Neural cell (in vitro differentiated cells): ENCODE measurements at regions not wholly inside any gene's neighbourhood (a gene's known extent, or its start where the extent isn't known, plus 50 kb on each side); places are given as distances from the start of the nearest gene placed in this dataset.

ENCODE experiments used
- H2AFZ ChIP-seq: fragments of 200-600, 300-800 bp; sonication (generic), shearing (Covaris generic); 2 replicates; pipeline ENCODE4 v1.6.0; 2014; ENCODE audit warnings: low read depth, mild to moderate bottlenecking, antibody characterized with exemption, low read length, moderate library complexity
- H3F3A ChIP-seq: fragments of 200-600 bp; shearing (Covaris generic); 2 replicates; pipeline ENCODE4 v1.6.1; 2016; ENCODE audit warnings: mild to moderate bottlenecking, moderate library complexity, mixed read lengths, antibody characterized with exemption, low read length; ENCODE audit not compliant: insufficient read depth, poor library complexity, severe bottlenecking
- H3K27ac ChIP-seq: fragments of 200-600, 300-800 bp; sonication (generic), shearing (Covaris generic); 2 replicates; pipeline ENCODE4 v1.5.1; 2014; ENCODE audit warnings: mild to moderate bottlenecking, low read length, moderate library complexity
- H3K27me3 ChIP-seq: fragments of 300-800, 200-600 bp; sonication (generic), shearing (Covaris generic); 2 replicates; pipeline ENCODE4 v1.6.0; 2014; ENCODE audit warnings: mild to moderate bottlenecking, low read depth, low read length, moderate library complexity; ENCODE audit not compliant: insufficient read depth
- H3K36me3 ChIP-seq: fragments of 300-800, 200-600 bp; sonication (generic), shearing (Covaris generic); 2 replicates; pipeline ENCODE4 v1.5.1; 2014; ENCODE audit warnings: mild to moderate bottlenecking, antibody characterized with exemption, low read length, moderate library complexity; ENCODE audit not compliant: insufficient read depth
- H3K4me2 ChIP-seq: fragments of 300-800, 200-600 bp; sonication (generic), shearing (Covaris generic); 2 replicates; pipeline ENCODE4 v1.6.0; 2014; ENCODE audit warnings: mild to moderate bottlenecking, low read length
- H3K4me3 ChIP-seq: fragments of 300-800, 200-600 bp; sonication (generic), shearing (Covaris generic); 2 replicates; pipeline ENCODE4 v1.5.1; 2014; ENCODE audit warnings: mild to moderate bottlenecking, low read length, moderate library complexity
- H3K79me2 ChIP-seq: fragments of 200-600 bp; shearing (Covaris generic); replicated peaks from 2 replicates; pipeline ENCODE4 v1.6.0; 2014; ENCODE audit warnings: mild to moderate bottlenecking, low read length, moderate library complexity; ENCODE audit not compliant: insufficient read depth
- H3K9ac ChIP-seq: fragments of 300-800, 200-600 bp; sonication (generic), shearing (Covaris generic); 2 replicates; pipeline ENCODE4 v1.6.1; 2016; ENCODE audit warnings: mild to moderate bottlenecking, low read length, mixed read lengths
- H3K9me2 ChIP-seq: fragments of 200-600 bp; shearing (Covaris generic); 2 replicates; pipeline ENCODE4 v1.6.1; 2016; ENCODE audit warnings: mild to moderate bottlenecking, low read length, mixed read lengths; ENCODE audit not compliant: insufficient read depth
- H3K9me3 ChIP-seq: fragments of 200-600, 300-800 bp; sonication (generic), shearing (Covaris generic); 2 replicates; pipeline ENCODE4 v1.6.1; 2016; ENCODE audit warnings: mild to moderate bottlenecking, mixed run types, low read length, moderate library complexity, mixed read lengths
- H4K20me1 ChIP-seq: fragments of 200-600 bp; shearing (Covaris generic); 2 replicates; pipeline ENCODE4 v1.6.1; 2016; ENCODE audit warnings: mild to moderate bottlenecking, mixed run types; ENCODE audit not compliant: insufficient read depth
- EP300 ChIP-seq: fragments of 450-650 bp; conservative IDR thresholded peaks from 2 replicates; pipeline ENCODE4 v1.6.1; 2014; ENCODE audit warnings: antibody characterized with exemption, mild to moderate bottlenecking, moderate library complexity; ENCODE audit not compliant: poor library complexity, severe bottlenecking
- EZH2 ChIP-seq: fragments of 200-600, 300-800 bp; shearing (Covaris generic), sonication (generic); IDR thresholded peaks from 2 replicates; pipeline ENCODE4 v1.6.1; 2014; ENCODE audit warnings: antibody characterized with exemption, low read length, borderline replicate concordance, mild to moderate bottlenecking; ENCODE audit not compliant: insufficient read depth, poor library complexity, severe bottlenecking
- MXI1 ChIP-seq: fragments of 450-650 bp; conservative IDR thresholded peaks from 2 replicates; pipeline ENCODE4 v1.6.1; 2014; ENCODE audit warnings: antibody characterized with exemption, mild to moderate bottlenecking; ENCODE audit not compliant: poor library complexity, severe bottlenecking
- POLR2AphosphoS5 ChIP-seq: IDR thresholded peaks from 2 replicates; pipeline ENCODE4 v1.6.1; 2012
- RAD21 ChIP-seq: fragments of 450-650 bp; conservative IDR thresholded peaks from 2 replicates; pipeline ENCODE4 v1.6.1; 2014; ENCODE audit warnings: antibody characterized with exemption, mild to moderate bottlenecking, moderate library complexity
- SMC3 ChIP-seq: fragments of 450-650 bp; conservative IDR thresholded peaks from 2 replicates; pipeline ENCODE4 v1.6.1; 2014; ENCODE audit warnings: antibody characterized with exemption, mild to moderate bottlenecking, moderate library complexity; ENCODE audit not compliant: poor library complexity
- TAF1 ChIP-seq: IDR thresholded peaks from 2 replicates; pipeline ENCODE4 v1.6.1; 2012; ENCODE audit warnings: low read depth
- TF ChIP-seq, protein P1 (sequence below): IDR thresholded peaks from 2 replicates; pipeline ENCODE4 v1.6.1; 2012; ENCODE audit warnings: borderline replicate concordance
- TF ChIP-seq, protein P2 (sequence below): fragments of 450-650 bp; IDR thresholded peaks from 2 replicates; pipeline ENCODE4 v1.5.1; 2014; ENCODE audit warnings: antibody characterized with exemption, mild to moderate bottlenecking, moderate library complexity; ENCODE audit not compliant: poor library complexity, severe bottlenecking

DNA sequence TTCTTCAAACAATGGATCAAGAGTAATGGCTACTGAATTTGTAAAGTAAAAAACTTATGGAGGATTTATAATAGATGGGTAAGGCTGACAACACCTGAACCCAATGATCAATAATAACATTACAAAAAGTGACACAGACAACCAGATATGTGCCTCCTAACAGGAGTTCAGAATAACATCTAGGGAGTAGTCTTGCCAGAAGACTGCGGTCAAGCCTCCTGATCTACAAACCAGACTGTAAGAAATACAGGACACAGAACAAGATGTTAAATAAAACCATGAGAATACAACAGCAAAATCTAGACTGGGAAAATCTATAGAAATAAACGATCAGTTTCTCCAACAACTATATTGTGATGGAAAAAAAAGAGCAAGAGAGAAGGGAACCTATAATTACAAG is 262.6 kb upstream of the TMTC1 start:
- Histone ChIP-seq H3K27ac (no peak overlapping the region), H3K27me3 (no peaks in the 10 kb centered on the region), H2AFZ (no peak overlapping the region), H3F3A (no peaks in the 10 kb centered on the region), H4K20me1 (no peaks in the 10 kb centered on the region), H3K36me3 (no peaks in the 10 kb centered on the region), H3K9me3 (no peaks in the 10 kb centered on the region), H3K79me2 (no peaks in the 10 kb centered on the region), H3K4me3 (no peak overlapping the region), H3K4me2 (no peak overlapping the region), H3K9me2 (no peaks in the 10 kb centered on the region), H3K9ac (no peak overlapping the region)
- no peak for TF ChIP-seq EZH2
- TF ChIP-seq TAF1, result no peak
- TF ChIP-seq, protein P1, sequence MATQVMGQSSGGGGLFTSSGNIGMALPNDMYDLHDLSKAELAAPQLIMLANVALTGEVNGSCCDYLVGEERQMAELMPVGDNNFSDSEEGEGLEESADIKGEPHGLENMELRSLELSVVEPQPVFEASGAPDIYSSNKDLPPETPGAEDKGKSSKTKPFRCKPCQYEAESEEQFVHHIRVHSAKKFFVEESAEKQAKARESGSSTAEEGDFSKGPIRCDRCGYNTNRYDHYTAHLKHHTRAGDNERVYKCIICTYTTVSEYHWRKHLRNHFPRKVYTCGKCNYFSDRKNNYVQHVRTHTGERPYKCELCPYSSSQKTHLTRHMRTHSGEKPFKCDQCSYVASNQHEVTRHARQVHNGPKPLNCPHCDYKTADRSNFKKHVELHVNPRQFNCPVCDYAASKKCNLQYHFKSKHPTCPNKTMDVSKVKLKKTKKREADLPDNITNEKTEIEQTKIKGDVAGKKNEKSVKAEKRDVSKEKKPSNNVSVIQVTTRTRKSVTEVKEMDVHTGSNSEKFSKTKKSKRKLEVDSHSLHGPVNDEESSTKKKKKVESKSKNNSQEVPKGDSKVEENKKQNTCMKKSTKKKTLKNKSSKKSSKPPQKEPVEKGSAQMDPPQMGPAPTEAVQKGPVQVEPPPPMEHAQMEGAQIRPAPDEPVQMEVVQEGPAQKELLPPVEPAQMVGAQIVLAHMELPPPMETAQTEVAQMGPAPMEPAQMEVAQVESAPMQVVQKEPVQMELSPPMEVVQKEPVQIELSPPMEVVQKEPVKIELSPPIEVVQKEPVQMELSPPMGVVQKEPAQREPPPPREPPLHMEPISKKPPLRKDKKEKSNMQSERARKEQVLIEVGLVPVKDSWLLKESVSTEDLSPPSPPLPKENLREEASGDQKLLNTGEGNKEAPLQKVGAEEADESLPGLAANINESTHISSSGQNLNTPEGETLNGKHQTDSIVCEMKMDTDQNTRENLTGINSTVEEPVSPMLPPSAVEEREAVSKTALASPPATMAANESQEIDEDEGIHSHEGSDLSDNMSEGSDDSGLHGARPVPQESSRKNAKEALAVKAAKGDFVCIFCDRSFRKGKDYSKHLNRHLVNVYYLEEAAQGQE, result no peak
- no peak for TF ChIP-seq EP300
- TF ChIP-seq RAD21, result no peak
- TF ChIP-seq SMC3, result no peak
- TF ChIP-seq, protein P2, sequence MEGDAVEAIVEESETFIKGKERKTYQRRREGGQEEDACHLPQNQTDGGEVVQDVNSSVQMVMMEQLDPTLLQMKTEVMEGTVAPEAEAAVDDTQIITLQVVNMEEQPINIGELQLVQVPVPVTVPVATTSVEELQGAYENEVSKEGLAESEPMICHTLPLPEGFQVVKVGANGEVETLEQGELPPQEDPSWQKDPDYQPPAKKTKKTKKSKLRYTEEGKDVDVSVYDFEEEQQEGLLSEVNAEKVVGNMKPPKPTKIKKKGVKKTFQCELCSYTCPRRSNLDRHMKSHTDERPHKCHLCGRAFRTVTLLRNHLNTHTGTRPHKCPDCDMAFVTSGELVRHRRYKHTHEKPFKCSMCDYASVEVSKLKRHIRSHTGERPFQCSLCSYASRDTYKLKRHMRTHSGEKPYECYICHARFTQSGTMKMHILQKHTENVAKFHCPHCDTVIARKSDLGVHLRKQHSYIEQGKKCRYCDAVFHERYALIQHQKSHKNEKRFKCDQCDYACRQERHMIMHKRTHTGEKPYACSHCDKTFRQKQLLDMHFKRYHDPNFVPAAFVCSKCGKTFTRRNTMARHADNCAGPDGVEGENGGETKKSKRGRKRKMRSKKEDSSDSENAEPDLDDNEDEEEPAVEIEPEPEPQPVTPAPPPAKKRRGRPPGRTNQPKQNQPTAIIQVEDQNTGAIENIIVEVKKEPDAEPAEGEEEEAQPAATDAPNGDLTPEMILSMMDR, result no peak
- no peak for TF ChIP-seq POLR2AphosphoS5
- TF ChIP-seq MXI1, result no peak

DNA sequence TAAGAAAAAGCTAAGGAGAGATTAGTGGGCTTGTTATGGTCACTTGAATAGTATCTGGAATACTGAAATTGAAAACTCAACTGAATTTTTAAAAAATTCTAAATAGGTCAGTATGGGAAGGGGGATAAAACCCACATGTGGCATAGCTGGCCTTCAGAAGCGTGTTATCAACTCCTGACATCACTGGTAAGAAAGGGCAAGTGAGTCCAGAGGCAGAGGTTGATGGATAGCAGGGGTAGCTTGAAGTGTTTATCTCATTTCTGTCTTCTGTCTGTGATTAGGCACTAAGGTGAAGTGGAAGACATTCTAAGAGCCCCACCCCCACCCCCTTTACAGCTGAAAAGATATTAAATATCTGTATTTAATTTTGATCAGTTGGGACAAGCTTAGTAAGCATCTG is 261.4 kb upstream of the TMTC1 start:
- Histone ChIP-seq H3K36me3 (no peaks in the 10 kb centered on the region), H3F3A (no peaks in the 10 kb centered on the region), H2AFZ (no peak overlapping the region), H3K4me3 (no peak overlapping the region), H3K9me3 (no peaks in the 10 kb centered on the region), H3K27ac (no peak overlapping the region), H3K79me2 (no peaks in the 10 kb centered on the region), H3K4me2 (no peak overlapping the region), H3K9ac (no peak overlapping the region), H4K20me1 (no peaks in the 10 kb centered on the region), H3K9me2 (no peaks in the 10 kb centered on the region), H3K27me3 (no peaks in the 10 kb centered on the region)
- TF ChIP-seq RAD21 (no peak), MXI1 (no peak), EP300 (no peak), POLR2AphosphoS5 (no peak), SMC3 (no peak), EZH2 (no peak)

DNA sequence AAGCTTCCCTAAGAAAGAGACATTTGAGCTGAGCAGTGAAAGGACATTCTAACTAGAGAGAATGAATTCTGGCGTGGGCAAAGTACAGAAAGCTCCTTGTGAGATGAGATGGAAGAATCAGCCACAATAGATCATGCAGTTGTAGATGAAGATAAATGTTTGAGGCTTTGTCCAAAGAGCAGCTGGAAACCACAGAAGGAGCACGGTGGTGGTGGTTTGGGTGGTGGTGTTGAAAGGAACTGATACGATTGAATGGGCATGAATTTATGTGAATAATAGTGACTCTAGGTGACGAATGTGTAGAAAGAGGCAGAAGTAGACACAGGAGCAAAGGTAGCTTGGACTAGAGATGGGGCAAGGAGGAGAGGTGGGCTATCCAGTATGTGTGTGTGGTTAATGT is 260.5 kb upstream of the TMTC1 start:
- Histone ChIP-seq H3K36me3 (no peaks in the 10 kb centered on the region), H3F3A (no peaks in the 10 kb centered on the region), H3K79me2 (no peaks in the 10 kb centered on the region), H3K27ac (no peak overlapping the region), H4K20me1 (no peaks in the 10 kb centered on the region), H3K27me3 (no peaks in the 10 kb centered on the region), H3K9me2 (no peaks in the 10 kb centered on the region), H3K9me3 (no peaks in the 10 kb centered on the region), H3K4me2 (no peak overlapping the region), H3K4me3 (no peak overlapping the region), H2AFZ (no peak overlapping the region), H3K9ac (no peak overlapping the region)
- no peak for TF ChIP-seq POLR2AphosphoS5
- TF ChIP-seq MXI1, result no peak
- no peak for TF ChIP-seq EP300
- no peak for TF ChIP-seq SMC3
- TF ChIP-seq, protein P1, result no peak
- TF ChIP-seq, protein P2, result no peak
- TF ChIP-seq RAD21, result no peak
- TF ChIP-seq EZH2, result no peak
- TF ChIP-seq TAF1, result no peak
